Ascending aorta (tissue), 2 donors: ENCODE measurements at regions not wholly inside any gene's neighbourhood (a gene's known extent, or its start where the extent isn't known, plus 50 kb on each side); places are given as distances from the start of the nearest gene placed in this dataset.

Experiments
- DNase-seq, 2 donors: peaks; one replicate each; pipeline ENCODE4 v3.0.0-alpha.2; 2019; ENCODE audit warnings: low spot score in 2 of 2
- H3K27ac ChIP-seq, 2 donors: fragments of 200-600 bp; sonication (generic); one replicate each; pipeline ENCODE4 v1.5.1; 2016 to 2017; ENCODE audit warnings: mild to moderate bottlenecking in 1 of 2
- H3K27me3 ChIP-seq: fragments of 200-600 bp; sonication (generic); one replicate; pipeline ENCODE4 v1.5.1; 2017
- H3K36me3 ChIP-seq, 2 donors: fragments of 200-600 bp; sonication (generic); one replicate each; pipeline ENCODE4 v1.5.1; 2016
- H3K4me1 ChIP-seq, 2 donors: fragments of 200-600 bp; sonication (generic); one replicate each; pipeline ENCODE4 v1.5.1; 2016 to 2017; ENCODE audit warnings: mild to moderate bottlenecking in 1 of 2
- H3K4me3 ChIP-seq, 2 donors: fragments of 200-600 bp; sonication (generic); one replicate each; pipeline ENCODE4 v1.5.1; 2016 to 2017; ENCODE audit warnings: mild to moderate bottlenecking in 1 of 2
- H3K9me3 ChIP-seq, 2 donors: fragments of 200-600 bp; sonication (generic); one replicate each; pipeline ENCODE4 v1.5.1; 2016
- CTCF ChIP-seq, 3 experiments: fragments of 200-600 bp in 2 of 3; fragments of 450-650 bp in 1 of 3; sonication (generic) in 2 of 3; IDR thresholded peaks; one replicate each; pipeline ENCODE4 v1.5.1; 2016 to 2019; ENCODE audit warnings: antibody characterized with exemption in 3 of 3, mild to moderate bottlenecking in 1 of 3, moderate library complexity in 1 of 3
- intact Hi-C: fragments of 100-400 bp; cut with DNase I; formaldehyde crosslinking; loops from one replicate; pipeline ENCODE4 v1.15.1; 2023

- intact Hi-C loops: no loop called here
- H3K9me3 ChIP-seq: no peaks in the 10 kb centered on the region
- no peaks in the 10 kb centered on the region for H3K36me3 ChIP-seq
- no peaks in the 10 kb centered on the region for H3K4me1 ChIP-seq
- no peaks in the 10 kb centered on the region for H3K27me3 ChIP-seq
- DNase-seq: no peak
- TF ChIP-seq CTCF (IDR thresholded peaks at IDR 0.05): no peak
- H3K4me3 ChIP-seq: no peak overlapping the region
- no peak overlapping the region for H3K27ac ChIP-seq
Observed at GRCh38 chr20:1718604-1719384, 61.2 kb upstream of the SIRPG start.

- intact Hi-C loops: no loop called here
- no peak for DNase-seq
Observed at GRCh38 chr20:1712634-1713624, 55.4 kb upstream of the SIRPG start.

GRCh38 chr20:1711826-1712601 is 54.4 kb upstream of the SIRPG start:
- TF ChIP-seq CTCF (IDR thresholded peaks at IDR 0.05): no peak
- no peaks in the 10 kb centered on the region for H3K36me3 ChIP-seq
- no peaks in the 10 kb centered on the region for H3K4me1 ChIP-seq
- intact Hi-C loops: no loop called here
- H3K9me3 ChIP-seq: no peaks in the 10 kb centered on the region
- DNase-seq: no peak
- no peaks in the 10 kb centered on the region for H3K27me3 ChIP-seq
- H3K27ac ChIP-seq: no peak overlapping the region
- H3K4me3 ChIP-seq: no peak overlapping the region

More at GRCh38 chr20:1712634-1713624, 55.4 kb upstream of the SIRPG start:
- Histone ChIP-seq H3K36me3 (no peaks in the 10 kb centered on the region), H3K9me3 (no peaks in the 10 kb centered on the region), H3K4me1 (no peaks in the 10 kb centered on the region), H3K27ac (no peak overlapping the region), H3K4me3 (no peak overlapping the region), H3K27me3 (no peaks in the 10 kb centered on the region)
- TF ChIP-seq CTCF (IDR thresholded peaks at IDR 0.05): no peak

- intact Hi-C loops: no loop called here
- no peak overlapping the region for H3K4me3 ChIP-seq
- no peak overlapping the region for H3K27ac ChIP-seq
- no peaks in the 10 kb centered on the region for H3K4me1 ChIP-seq
- H3K27me3 ChIP-seq: no peaks in the 10 kb centered on the region
- DNase-seq: no peak
- no peaks in the 10 kb centered on the region for H3K36me3 ChIP-seq
- TF ChIP-seq CTCF (IDR thresholded peaks at IDR 0.05): no peak
- H3K9me3 ChIP-seq: no peaks in the 10 kb centered on the region
Observed at GRCh38 chr20:1711266-1711665, 53.7 kb upstream of the SIRPG start.

GRCh38 chr20:1710484-1710883 is 52.9 kb upstream of the SIRPG start:
- Histone ChIP-seq H3K4me1 (no peaks in the 10 kb centered on the region), H3K9me3 (no peaks in the 10 kb centered on the region), H3K27me3 (no peaks in the 10 kb centered on the region), H3K4me3 (no peak overlapping the region), H3K27ac (no peak overlapping the region), H3K36me3 (no peaks in the 10 kb centered on the region)
- TF ChIP-seq CTCF (IDR thresholded peaks at IDR 0.05): no peak
- intact Hi-C loops: no loop called here
- no peak for DNase-seq
